Liver (tissue), 7 donors: ENCODE measurements at regions not wholly inside any gene's neighbourhood (a gene's known extent, or its start where the extent isn't known, plus 50 kb on each side); places are given as distances from the start of the nearest gene placed in this dataset.

ENCODE experiments used
- DNase-seq: peaks from one replicate; pipeline ENCODE4 v3.0.0-alpha.2; 2017; ENCODE audit warnings: low spot score
- H3K27ac ChIP-seq, 2 donors: one replicate each; pipeline ENCODE4 v1.7.0; 2013; ENCODE audit warnings: inconsistent platforms in 2 of 2, low read length in 2 of 2, control low read depth in 1 of 2, low read depth in 1 of 2, mild to moderate bottlenecking in 1 of 2
- H3K27me3 ChIP-seq, 4 donors: one replicate each; pipeline versions ENCODE4 v1.6.1 to v1.7.0; 2013; ENCODE audit warnings: low read length in 3 of 4, inconsistent platforms in 1 of 4, mild to moderate bottlenecking in 1 of 4, moderate library complexity in 1 of 4; ENCODE audit not compliant: control insufficient read depth in 4 of 4, insufficient read depth in 4 of 4
- H3K36me3 ChIP-seq, 4 donors: one replicate each; pipeline versions ENCODE4 v1.6.1 to v1.7.0; 2013; ENCODE audit warnings: low read length in 3 of 4, mild to moderate bottlenecking in 3 of 4, low read depth in 1 of 4, moderate library complexity in 1 of 4; ENCODE audit not compliant: control insufficient read depth in 4 of 4, insufficient read depth in 3 of 4
- H3K4me1 ChIP-seq, 4 donors: one replicate each; pipeline versions ENCODE4 v1.6.1 to v1.7.0; 2013; ENCODE audit warnings: low read length in 3 of 4, mild to moderate bottlenecking in 3 of 4, moderate library complexity in 1 of 4; ENCODE audit not compliant: control insufficient read depth in 4 of 4, insufficient read depth in 4 of 4
- H3K4me3 ChIP-seq, 3 donors: one replicate each; pipeline versions ENCODE4 v1.6.1 to v1.7.0; 2013; ENCODE audit warnings: low read length in 3 of 3, control low read depth in 1 of 3, low read depth in 1 of 3, mild to moderate bottlenecking in 1 of 3
- H3K9ac ChIP-seq, 2 donors: one replicate each; pipeline ENCODE4 v1.7.0; 2013; ENCODE audit warnings: low read length in 2 of 2, mild to moderate bottlenecking in 2 of 2, moderate library complexity in 2 of 2, control low read depth in 1 of 2, low read depth in 1 of 2
- H3K9me3 ChIP-seq, 4 donors: one replicate each; pipeline versions ENCODE4 v1.6.1 to v1.7.0; 2013; ENCODE audit warnings: low read length in 3 of 4; ENCODE audit not compliant: control insufficient read depth in 4 of 4
- ATF3 ChIP-seq: IDR thresholded peaks from 2 replicates; pipeline ENCODE4 v1.6.1; 2016; ENCODE audit warnings: antibody characterized with exemption
- EGR1 ChIP-seq, 2 donors: IDR thresholded peaks; 2 replicates each; pipeline ENCODE4 v1.6.1; 2016 to 2018; ENCODE audit warnings: antibody characterized with exemption in 2 of 2, low read depth in 2 of 2
- FOXA1 ChIP-seq: IDR thresholded peaks from 2 replicates; pipeline ENCODE4 v1.6.1; 2016; ENCODE audit warnings: antibody characterized with exemption
- FOXA2 ChIP-seq: IDR thresholded peaks from 2 replicates; pipeline ENCODE4 v1.6.1; 2016; ENCODE audit warnings: antibody characterized with exemption
- GABPA ChIP-seq, 2 donors: IDR thresholded peaks in 1 of 2; conservative IDR thresholded peaks in 1 of 2; 2 replicates each; pipeline ENCODE4 v1.6.1; 2016; ENCODE audit warnings: antibody characterized with exemption in 2 of 2, mild to moderate bottlenecking in 1 of 2, moderate library complexity in 1 of 2
- HNF4A ChIP-seq, 2 donors: conservative IDR thresholded peaks; 2 replicates each; pipeline ENCODE4 v1.6.1; 2016; ENCODE audit warnings: antibody characterized with exemption in 2 of 2, mild to moderate bottlenecking in 2 of 2
- HNF4G ChIP-seq: IDR thresholded peaks from 2 replicates; pipeline ENCODE4 v1.6.1; 2016; ENCODE audit warnings: antibody characterized with exemption
- JUND ChIP-seq, 2 donors: IDR thresholded peaks; 2 replicates each; pipeline ENCODE4 v1.6.1; 2016; ENCODE audit warnings: antibody characterized with exemption in 2 of 2
- MAX ChIP-seq: IDR thresholded peaks from 2 replicates; pipeline ENCODE4 v1.6.1; 2016; ENCODE audit warnings: antibody characterized with exemption
- NR2F2 ChIP-seq: IDR thresholded peaks from 2 replicates; pipeline ENCODE4 v1.6.1; 2016; ENCODE audit warnings: antibody characterized with exemption
- SP1 ChIP-seq: IDR thresholded peaks from 2 replicates; pipeline ENCODE4 v1.6.1; 2018; ENCODE audit warnings: antibody characterized with exemption, mild to moderate bottlenecking
- TAF1 ChIP-seq: conservative IDR thresholded peaks from 2 replicates; pipeline ENCODE4 v1.6.1; 2016; ENCODE audit warnings: antibody characterized with exemption, mild to moderate bottlenecking
- YY1 ChIP-seq: IDR thresholded peaks from 2 replicates; pipeline ENCODE4 v1.6.1; 2016; ENCODE audit warnings: antibody characterized with exemption, mild to moderate bottlenecking
- WGBS: extraction: QIAGEN DNeasy Blood & Tissue Kit; methylation state at CpG from one replicate; pipeline ENCODE4 v1.1.7; 2013; 5-methylcytosine and 5-hydroxymethylcytosine counted together
- TF ChIP-seq, protein P1 (sequence below): IDR thresholded peaks from 2 replicates; pipeline ENCODE4 v1.6.1; 2016; ENCODE audit warnings: antibody characterized with exemption
- TF ChIP-seq, protein P2 (sequence below): IDR thresholded peaks from 2 replicates; pipeline ENCODE4 v1.6.1; 2016; ENCODE audit warnings: antibody characterized with exemption, mild to moderate bottlenecking
- donor health status: healthy.
- donor health status: healthy.
- donor health status: healthy.
- donor health status: healthy.

DNA sequence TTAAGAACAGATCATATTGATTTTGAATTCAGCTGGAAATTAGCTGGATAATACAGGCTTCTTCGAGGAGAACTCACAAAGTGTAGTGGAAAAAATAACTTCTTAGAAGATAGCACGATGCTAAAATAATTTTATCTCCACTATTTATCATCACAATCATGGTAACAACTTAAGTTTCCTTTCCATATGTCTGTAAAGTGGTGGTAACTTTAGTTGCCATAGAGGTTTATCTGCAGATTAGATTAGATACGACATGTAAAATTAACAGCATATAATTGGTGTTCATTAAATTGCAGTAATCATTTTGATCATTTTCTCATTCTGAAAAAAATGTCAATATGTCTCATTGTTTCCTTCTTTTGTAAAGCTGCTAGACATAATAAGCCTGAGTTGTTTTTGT, 921.5 kb downstream of the KCNT2 start:
- Histone ChIP-seq H3K9ac (no peak overlapping the region), H3K36me3 (no peaks in the 10 kb centered on the region), H3K4me3 (no peak overlapping the region), H3K27ac (no peak overlapping the region), H3K27me3 (no peaks in the 10 kb centered on the region), H3K4me1 (no peaks in the 10 kb centered on the region), H3K9me3 (no peaks in the 10 kb centered on the region)
- 81% methylated on average over 3 of the region's 3 CpGs for WGBS
- no peak for DNase-seq
- TF ChIP-seq FOXA2, result no peak
- TF ChIP-seq HNF4A (conservative IDR thresholded peaks at IDR 0.05), result no peak

GRCh38 chr1:195664628-195665027, 943.6 kb downstream of the KCNT2 start:
- Histone ChIP-seq H3K27me3 (no peaks in the 10 kb centered on the region), H3K9me3 (no peaks in the 10 kb centered on the region), H3K36me3 (no peaks in the 10 kb centered on the region), H3K27ac (no peak overlapping the region), H3K9ac (no peak overlapping the region), H3K4me3 (no peak overlapping the region), H3K4me1 (no peaks in the 10 kb centered on the region)
- TF ChIP-seq MAX (no peak), HNF4G (no peak), ATF3 (no peak)
- DNase-seq, result no peak
- WGBS, result 39% methylated on average over 1 of the region's 1 CpG

DNA sequence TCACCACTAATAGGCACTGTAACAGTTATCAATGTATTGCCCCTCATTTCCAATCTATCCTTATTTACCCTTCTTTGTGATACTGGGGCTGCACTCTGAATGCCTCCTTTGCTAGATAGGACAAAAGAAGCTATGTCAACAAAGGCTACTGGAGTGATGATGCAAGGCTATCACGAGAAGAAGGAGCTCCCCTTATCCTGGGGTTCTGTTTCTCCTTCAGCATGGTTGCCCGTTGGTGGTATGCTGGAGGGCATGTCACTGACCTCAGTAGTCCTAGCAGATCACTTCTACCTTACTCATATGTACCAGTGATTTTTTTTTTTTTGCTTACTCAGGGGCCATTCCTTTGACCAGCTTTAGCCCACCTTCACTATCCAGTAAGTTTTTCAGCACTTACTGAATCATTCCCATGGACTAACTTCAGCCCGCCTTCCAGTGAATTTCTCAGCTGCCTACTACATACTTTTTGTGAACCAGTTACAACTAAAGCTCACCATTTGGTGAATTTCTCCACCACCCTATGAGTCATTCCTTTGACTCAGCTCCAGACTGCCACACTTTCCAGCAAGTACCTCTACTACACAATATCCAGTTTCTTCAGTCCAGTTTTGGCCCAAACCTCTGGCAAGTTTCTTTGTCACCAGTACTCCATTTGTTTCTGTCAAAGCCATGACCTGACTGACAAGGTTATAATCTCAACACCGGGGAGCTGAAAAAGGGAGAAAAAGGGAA, 944.5 kb downstream of the KCNT2 start:
- Histone ChIP-seq H3K4me1 (no peaks in the 10 kb centered on the region), H3K9me3 (no peaks in the 10 kb centered on the region), H3K36me3 (no peaks in the 10 kb centered on the region), H3K27me3 (no peaks in the 10 kb centered on the region), H3K9ac (no peak overlapping the region), H3K27ac (no peak overlapping the region), H3K4me3 (no peak overlapping the region)
- 69% methylated on average over 4 of the region's 4 CpGs for WGBS
- TF ChIP-seq, protein P1, sequence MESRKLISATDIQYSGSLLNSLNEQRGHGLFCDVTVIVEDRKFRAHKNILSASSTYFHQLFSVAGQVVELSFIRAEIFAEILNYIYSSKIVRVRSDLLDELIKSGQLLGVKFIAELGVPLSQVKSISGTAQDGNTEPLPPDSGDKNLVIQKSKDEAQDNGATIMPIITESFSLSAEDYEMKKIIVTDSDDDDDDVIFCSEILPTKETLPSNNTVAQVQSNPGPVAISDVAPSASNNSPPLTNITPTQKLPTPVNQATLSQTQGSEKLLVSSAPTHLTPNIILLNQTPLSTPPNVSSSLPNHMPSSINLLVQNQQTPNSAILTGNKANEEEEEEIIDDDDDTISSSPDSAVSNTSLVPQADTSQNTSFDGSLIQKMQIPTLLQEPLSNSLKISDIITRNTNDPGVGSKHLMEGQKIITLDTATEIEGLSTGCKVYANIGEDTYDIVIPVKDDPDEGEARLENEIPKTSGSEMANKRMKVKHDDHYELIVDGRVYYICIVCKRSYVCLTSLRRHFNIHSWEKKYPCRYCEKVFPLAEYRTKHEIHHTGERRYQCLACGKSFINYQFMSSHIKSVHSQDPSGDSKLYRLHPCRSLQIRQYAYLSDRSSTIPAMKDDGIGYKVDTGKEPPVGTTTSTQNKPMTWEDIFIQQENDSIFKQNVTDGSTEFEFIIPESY, result no peak
- TF ChIP-seq FOXA1 (no peak), MAX (no peak), SP1 (no peak), JUND (IDR thresholded peaks at IDR 0.05) (no peak), TAF1 (no peak), NR2F2 (no peak), GABPA (IDR thresholded peaks at IDR 0.05 in 1 of 2, conservative IDR thresholded peaks at IDR 0.05 in 1 of 2) (no peak), EGR1 (IDR thresholded peaks at IDR 0.05; ENCODE audit: low read depth in 2 of 2) (no peak), HNF4A (conservative IDR thresholded peaks at IDR 0.05) (no peak), YY1 (no peak)
- TF ChIP-seq, protein P2, sequence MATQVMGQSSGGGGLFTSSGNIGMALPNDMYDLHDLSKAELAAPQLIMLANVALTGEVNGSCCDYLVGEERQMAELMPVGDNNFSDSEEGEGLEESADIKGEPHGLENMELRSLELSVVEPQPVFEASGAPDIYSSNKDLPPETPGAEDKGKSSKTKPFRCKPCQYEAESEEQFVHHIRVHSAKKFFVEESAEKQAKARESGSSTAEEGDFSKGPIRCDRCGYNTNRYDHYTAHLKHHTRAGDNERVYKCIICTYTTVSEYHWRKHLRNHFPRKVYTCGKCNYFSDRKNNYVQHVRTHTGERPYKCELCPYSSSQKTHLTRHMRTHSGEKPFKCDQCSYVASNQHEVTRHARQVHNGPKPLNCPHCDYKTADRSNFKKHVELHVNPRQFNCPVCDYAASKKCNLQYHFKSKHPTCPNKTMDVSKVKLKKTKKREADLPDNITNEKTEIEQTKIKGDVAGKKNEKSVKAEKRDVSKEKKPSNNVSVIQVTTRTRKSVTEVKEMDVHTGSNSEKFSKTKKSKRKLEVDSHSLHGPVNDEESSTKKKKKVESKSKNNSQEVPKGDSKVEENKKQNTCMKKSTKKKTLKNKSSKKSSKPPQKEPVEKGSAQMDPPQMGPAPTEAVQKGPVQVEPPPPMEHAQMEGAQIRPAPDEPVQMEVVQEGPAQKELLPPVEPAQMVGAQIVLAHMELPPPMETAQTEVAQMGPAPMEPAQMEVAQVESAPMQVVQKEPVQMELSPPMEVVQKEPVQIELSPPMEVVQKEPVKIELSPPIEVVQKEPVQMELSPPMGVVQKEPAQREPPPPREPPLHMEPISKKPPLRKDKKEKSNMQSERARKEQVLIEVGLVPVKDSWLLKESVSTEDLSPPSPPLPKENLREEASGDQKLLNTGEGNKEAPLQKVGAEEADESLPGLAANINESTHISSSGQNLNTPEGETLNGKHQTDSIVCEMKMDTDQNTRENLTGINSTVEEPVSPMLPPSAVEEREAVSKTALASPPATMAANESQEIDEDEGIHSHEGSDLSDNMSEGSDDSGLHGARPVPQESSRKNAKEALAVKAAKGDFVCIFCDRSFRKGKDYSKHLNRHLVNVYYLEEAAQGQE, result no peak
- no peak for DNase-seq
